Endodermal cell (in vitro differentiated cells): ENCODE measurements at regions not wholly inside any gene's neighbourhood (a gene's known extent, or its start where the extent isn't known, plus 50 kb on each side); places are given as distances from the start of the nearest gene placed in this dataset.
A peak's percentile ranks its signal among the peaks of the same experiment; 100 is the strongest.

ENCODE experiments used
- DNase-seq: peaks from one replicate; pipeline ENCODE4 v3.0.0-alpha.2; 2017
- H3K27ac ChIP-seq: 2 replicates; pipeline ENCODE4 v1.5.1; 2013; ENCODE audit warnings: mild to moderate bottlenecking, low read depth, low read length, moderate library complexity
- H3K27me3 ChIP-seq: 2 replicates; pipeline ENCODE4 v1.6.1; 2013; ENCODE audit warnings: mild to moderate bottlenecking, low read length, moderate library complexity; ENCODE audit not compliant: insufficient read depth, control insufficient read depth, poor library complexity, severe bottlenecking
- H3K36me3 ChIP-seq: 2 replicates; pipeline ENCODE4 v1.7.0; 2013; ENCODE audit warnings: mild to moderate bottlenecking, low read length, moderate library complexity; ENCODE audit not compliant: control insufficient read depth, insufficient read depth
- H3K4me1 ChIP-seq: one replicate; pipeline ENCODE4 v1.7.0; 2013; ENCODE audit warnings: low read length; ENCODE audit not compliant: control insufficient read depth, insufficient read depth
- H3K4me3 ChIP-seq: 2 replicates; pipeline ENCODE4 v1.5.1; 2013; ENCODE audit warnings: mild to moderate bottlenecking, low read length, moderate library complexity
- H3K9ac ChIP-seq: 2 replicates; pipeline ENCODE4 v1.6.1; 2013; ENCODE audit warnings: mild to moderate bottlenecking, low read length, moderate library complexity; ENCODE audit not compliant: poor library complexity, severe bottlenecking; ENCODE audit errors: extremely low read depth
- H3K9me3 ChIP-seq: 2 replicates; pipeline ENCODE4 v1.6.1; 2013; ENCODE audit warnings: mild to moderate bottlenecking, low read length, moderate library complexity; ENCODE audit not compliant: control insufficient read depth
- H3K27ac Mint-ChIP-seq: 2 replicates; pipeline ENCODE4 v1.8.0; 2020; ENCODE audit warnings: mixed read lengths
- H3K27me3 Mint-ChIP-seq: 2 replicates; pipeline ENCODE4 v1.8.0; 2021; ENCODE audit warnings: mild to moderate bottlenecking, mixed read lengths; ENCODE audit not compliant: insufficient read depth
- H3K36me3 Mint-ChIP-seq: 2 replicates; pipeline ENCODE4 v1.8.0; 2020; ENCODE audit warnings: low read depth, mixed read lengths
- H3K4me1 Mint-ChIP-seq: 2 replicates; pipeline ENCODE4 v1.8.0; 2020; ENCODE audit warnings: mixed read lengths
- H3K4me3 Mint-ChIP-seq: 2 replicates; pipeline ENCODE4 v1.8.0; 2020; ENCODE audit warnings: mild to moderate bottlenecking, moderate library complexity, mixed read lengths
- H3K9me3 Mint-ChIP-seq: 2 replicates; pipeline ENCODE4 v1.8.0; 2020; ENCODE audit warnings: mild to moderate bottlenecking, mixed read lengths
- WGBS, 2 experiments: methylation state at CpG; one replicate each; pipeline versions ENCODE4 v1.1.5 to v1.1.7; 2013; ENCODE audit warnings: missing lambda C conversion rate in 2 of 2, mixed read lengths in 1 of 2; ENCODE audit not compliant: insufficient coverage in 1 of 2, insufficient read length in 1 of 2; 5-methylcytosine and 5-hydroxymethylcytosine counted together
- TF ChIP-seq, protein P1 (sequence below): fragments of 200-600 bp; sonication (generic); conservative IDR thresholded peaks from 2 replicates; pipeline ENCODE4 v1.5.0; 2021; ENCODE audit warnings: antibody characterized with exemption, mild to moderate bottlenecking

DNA sequence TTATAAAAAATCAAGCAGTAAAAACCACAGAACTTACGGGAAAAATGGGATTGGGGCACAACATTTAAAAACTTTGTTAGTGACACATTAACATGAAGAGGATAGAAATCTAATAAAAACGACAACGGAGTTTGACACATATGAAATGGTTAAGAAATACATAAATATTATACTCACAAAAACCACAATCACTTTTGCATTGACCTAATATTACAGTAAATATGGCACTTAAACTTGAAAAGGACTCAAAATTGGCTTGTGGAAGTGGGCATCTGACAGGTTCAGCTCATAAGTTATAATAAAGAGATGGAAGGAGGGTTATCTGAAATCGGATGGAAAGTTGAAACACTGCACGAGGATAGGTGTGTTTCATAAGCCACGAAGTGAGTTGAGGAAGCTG is 523.7 kb downstream of the TFAP2B start:
- no peaks in the 10 kb centered on the region for H3K9me3 ChIP-seq
- Mint-ChIP-seq H3K4me3 (no peak overlapping the region), H3K27me3 (peaks cover 32% of the 10 kb centered on the region), H3K27ac (no peak overlapping the region), H3K9me3 (no peaks in the 10 kb centered on the region), H3K36me3 (no peaks in the 10 kb centered on the region), H3K4me1 (no peaks in the 10 kb centered on the region)
- H3K27me3 ChIP-seq: no peaks in the 10 kb centered on the region
- WGBS, 2 experiments: 90 to 95% methylated on average over 3 to 4 of the region's 6 CpGs
- H3K27ac ChIP-seq: no peak overlapping the region
- H3K9ac ChIP-seq: no peak overlapping the region
- no peaks in the 10 kb centered on the region for H3K36me3 ChIP-seq
- no peak overlapping the region for H3K4me3 ChIP-seq
- TF ChIP-seq, protein P1, sequence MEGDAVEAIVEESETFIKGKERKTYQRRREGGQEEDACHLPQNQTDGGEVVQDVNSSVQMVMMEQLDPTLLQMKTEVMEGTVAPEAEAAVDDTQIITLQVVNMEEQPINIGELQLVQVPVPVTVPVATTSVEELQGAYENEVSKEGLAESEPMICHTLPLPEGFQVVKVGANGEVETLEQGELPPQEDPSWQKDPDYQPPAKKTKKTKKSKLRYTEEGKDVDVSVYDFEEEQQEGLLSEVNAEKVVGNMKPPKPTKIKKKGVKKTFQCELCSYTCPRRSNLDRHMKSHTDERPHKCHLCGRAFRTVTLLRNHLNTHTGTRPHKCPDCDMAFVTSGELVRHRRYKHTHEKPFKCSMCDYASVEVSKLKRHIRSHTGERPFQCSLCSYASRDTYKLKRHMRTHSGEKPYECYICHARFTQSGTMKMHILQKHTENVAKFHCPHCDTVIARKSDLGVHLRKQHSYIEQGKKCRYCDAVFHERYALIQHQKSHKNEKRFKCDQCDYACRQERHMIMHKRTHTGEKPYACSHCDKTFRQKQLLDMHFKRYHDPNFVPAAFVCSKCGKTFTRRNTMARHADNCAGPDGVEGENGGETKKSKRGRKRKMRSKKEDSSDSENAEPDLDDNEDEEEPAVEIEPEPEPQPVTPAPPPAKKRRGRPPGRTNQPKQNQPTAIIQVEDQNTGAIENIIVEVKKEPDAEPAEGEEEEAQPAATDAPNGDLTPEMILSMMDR: no peak
- peaks cover 16% of the 10 kb centered on the region for H3K4me1 ChIP-seq
- no peak for DNase-seq

DNA sequence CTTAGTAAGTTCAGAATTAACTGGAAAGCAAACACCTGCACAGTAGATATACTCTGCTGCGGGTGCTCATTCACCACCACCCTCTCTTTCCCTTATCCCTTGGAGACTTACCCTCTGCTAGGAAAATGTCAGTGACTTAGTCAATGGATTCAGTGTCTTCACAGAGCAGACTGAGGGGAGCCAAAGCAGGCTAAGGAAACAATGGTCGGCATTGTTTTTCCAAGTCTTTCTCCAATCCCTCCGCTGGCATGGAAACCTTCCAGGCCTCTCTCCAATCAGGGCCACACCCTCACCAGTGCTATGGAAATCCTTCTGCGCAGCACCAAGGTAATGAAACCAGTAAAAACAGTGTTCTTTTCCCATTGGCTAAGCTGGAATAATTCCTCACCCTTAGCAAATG is 531.2 kb downstream of the TFAP2B start:
- Mint-ChIP-seq H3K4me1 (no peaks in the 10 kb centered on the region), H3K27me3 (peaks cover 27% of the 10 kb centered on the region), H3K9me3 (no peaks in the 10 kb centered on the region), H3K4me3 (no peak overlapping the region), H3K27ac (no peak overlapping the region), H3K36me3 (no peaks in the 10 kb centered on the region)
- Histone ChIP-seq H3K4me3 (no peak overlapping the region), H3K9me3 (no peaks in the 10 kb centered on the region), H3K4me1 (no peaks in the 10 kb centered on the region), H3K9ac (no peak overlapping the region), H3K27ac (no peak overlapping the region), H3K27me3 (no peaks in the 10 kb centered on the region), H3K36me3 (no peaks in the 10 kb centered on the region)
- TF ChIP-seq, protein P1: no peak
- 94 to 100% methylated on average over 2 to 4 of the region's 4 CpGs for WGBS, 2 experiments
- no peak for DNase-seq

DNA sequence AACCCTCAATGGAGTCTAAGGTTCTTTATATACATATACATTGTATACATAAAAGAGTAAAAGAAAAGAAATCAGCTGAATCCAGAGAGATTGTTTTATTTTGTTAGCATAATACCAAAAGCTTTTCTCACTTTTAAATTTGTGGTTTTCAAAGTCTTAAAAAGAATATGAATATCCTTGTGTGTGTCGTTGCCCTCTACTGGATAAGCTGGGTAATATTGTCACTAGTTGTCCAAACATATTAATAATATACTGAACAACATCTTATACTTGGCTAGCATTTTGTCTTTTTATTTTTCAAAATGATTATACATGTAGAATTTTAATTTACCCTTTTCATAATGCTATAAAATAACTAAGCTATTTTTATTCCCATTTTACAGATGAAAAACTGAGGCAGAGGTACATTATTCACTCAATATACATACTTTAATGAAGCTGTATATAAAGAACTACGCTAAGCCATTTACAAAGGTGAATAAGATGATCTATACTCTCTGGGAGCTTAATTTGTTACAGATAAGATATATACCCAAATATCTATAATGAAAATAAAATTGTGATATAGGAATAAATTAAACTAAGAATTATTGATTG is 531.7 kb downstream of the TFAP2B start:
- WGBS, 2 experiments: no CpG with 5 or more reads among the region's 2 CpGs
- Mint-ChIP-seq H3K36me3 (no peaks in the 10 kb centered on the region), H3K4me1 (no peaks in the 10 kb centered on the region), H3K4me3 (no peak overlapping the region), H3K27ac (no peak overlapping the region), H3K27me3 (peaks cover 23% of the 10 kb centered on the region), H3K9me3 (no peaks in the 10 kb centered on the region)
- no peak for DNase-seq
- Histone ChIP-seq H3K9ac (no peak overlapping the region), H3K9me3 (no peaks in the 10 kb centered on the region), H3K27ac (no peak overlapping the region), H3K4me3 (no peak overlapping the region), H3K4me1 (no peaks in the 10 kb centered on the region), H3K36me3 (no peaks in the 10 kb centered on the region), H3K27me3 (no peaks in the 10 kb centered on the region)
- TF ChIP-seq, protein P1: peak; percentile 80
